GM19240 (cell line): ENCODE measurements at regions not wholly inside any gene's neighbourhood (a gene's known extent, or its start where the extent isn't known, plus 50 kb on each side); places are given as distances from the start of the nearest gene placed in this dataset.

Source experiments
- DNase-seq: peaks from one replicate; pipeline ENCODE4 v3.0.0; 2011; ENCODE audit warnings: low spot score; ENCODE audit not compliant: insufficient read length

GRCh38 chr2:137729305-137729704 is 235.0 kb upstream of the HNMT start:
- no peak for DNase-seq

DNA sequence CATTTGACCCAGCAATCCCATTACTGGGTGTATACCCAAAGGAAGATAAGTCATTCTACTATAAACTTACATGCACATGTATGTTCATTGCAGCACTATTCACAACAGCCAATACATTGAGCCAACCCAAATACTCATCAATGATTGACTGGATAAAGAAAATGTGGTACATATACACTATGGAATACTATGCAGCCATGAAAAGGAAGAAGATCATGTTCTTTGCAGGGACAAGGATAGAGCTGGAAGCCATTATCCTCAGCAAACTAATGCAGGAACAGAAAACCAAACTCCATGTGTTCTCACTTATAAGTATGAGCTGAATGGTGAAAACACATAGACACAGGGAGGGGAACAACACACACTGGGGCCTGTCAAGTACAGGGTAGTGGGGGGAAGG is 226.7 kb upstream of the HNMT start:
- DNase-seq, result no peak

DNA sequence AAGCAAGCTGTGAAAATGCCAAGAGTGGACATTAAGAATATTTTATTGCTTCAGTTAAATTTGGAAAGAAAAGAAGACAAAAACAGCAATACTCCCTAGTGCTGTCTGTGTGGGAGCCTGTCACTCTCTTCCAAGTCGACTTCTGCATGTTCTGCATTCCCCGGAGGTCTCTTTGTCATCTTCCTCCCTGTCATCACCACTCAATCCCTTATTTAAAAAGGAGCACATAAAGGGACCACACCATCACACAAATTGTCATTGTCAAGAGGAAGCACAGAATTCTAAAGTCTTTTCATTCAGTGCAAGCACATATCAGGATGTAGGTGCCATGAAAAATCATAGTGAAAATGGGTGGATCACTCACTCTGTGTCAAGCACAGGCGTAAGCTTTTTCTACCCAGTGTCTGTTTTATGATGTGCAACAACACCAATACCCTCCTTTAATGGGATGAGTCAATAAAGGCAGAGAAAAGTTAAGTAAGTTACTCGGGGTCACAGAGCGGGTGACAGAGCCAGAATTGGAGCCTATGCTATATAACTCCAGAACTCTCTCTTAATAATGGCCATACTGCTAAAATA is 222.4 kb upstream of the HNMT start:
- DNase-seq, result no peak

GRCh38 chr2:137747509-137747908 is 216.8 kb upstream of the HNMT start:
- DNase-seq, result no peak

DNA sequence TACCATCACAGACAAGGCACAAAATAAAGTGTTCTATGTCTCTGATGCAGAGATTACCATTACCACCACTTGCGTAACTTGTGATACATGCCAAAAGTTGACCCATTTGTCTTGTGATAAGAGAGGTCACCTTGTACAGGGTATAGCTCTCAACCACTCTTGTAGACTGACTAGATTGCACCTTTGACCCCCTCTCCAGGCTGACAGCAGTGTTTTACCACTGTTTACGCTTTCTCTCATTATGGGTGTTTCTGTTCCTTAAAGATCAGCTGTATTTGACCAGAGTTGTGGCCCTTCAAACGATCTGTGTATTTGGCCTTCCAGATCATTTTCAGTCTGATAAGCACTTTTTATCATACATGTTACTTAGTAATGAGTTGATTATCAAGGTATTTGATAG is 215.7 kb upstream of the HNMT start:
- DNase-seq, result no peak

GRCh38 chr2:137764646-137765045 is 199.6 kb upstream of the HNMT start:
- DNase-seq, result no peak

- DNase-seq, result no peak
Measured at GRCh38 chr2:137769406-137769805, 194.9 kb upstream of the HNMT start.

DNA sequence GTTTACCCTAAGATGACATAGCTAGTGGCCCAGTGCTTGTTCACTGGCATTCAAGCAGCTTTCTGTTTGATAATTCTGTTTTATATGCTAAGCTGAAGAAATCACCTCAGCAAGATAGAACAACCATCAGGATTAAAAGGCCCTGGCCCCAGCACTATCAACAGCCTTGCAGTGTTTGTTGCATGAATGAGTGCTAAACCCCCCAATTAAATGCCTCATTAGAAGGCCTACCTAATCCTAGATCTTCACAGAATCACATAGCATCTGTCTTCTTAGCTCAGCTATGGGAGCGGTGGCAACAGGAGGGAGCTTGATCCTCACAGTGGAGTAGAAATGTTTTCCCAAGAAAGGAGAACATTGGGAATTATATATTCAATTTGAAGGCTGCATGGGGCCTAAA is 194.1 kb upstream of the HNMT start:
- no peak for DNase-seq

DNA sequence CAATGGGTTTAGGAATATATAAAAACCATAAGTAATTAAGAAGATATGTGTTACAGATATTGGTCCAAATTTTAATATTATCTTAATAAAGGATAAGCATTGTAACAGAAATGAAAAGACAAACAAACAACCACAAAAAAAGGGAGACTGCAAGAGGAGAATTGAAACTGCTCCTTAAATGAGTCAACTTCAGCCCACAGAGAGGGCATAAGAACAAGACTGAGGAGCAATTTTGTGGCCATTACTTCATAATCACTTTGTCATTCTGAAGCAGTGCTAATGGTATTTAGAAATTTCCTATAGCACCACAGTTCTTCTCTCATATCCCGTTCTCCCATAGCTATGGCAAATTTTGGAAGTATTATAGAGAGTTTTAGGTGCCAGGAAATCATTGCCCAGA is 193.2 kb upstream of the HNMT start:
- DNase-seq, result no peak

DNA sequence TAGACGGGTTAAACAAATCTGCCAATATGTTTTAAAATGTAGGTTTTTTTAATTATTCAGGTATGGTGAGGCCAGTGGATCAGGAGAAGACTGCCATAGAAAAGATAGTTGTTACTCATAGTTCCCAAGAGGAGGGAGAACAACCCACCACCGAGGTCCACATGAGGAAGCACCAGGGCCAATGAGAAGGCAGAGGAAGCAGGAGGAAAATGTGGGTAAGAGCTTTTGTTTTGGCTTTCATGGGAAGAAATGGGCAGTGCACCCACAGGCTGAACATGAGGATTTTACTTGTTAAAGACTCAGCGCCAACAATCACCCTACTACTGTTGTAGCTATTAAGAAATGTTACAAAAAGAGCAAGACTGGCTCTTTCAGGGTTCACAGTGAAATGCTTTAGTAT is 191.8 kb upstream of the HNMT start:
- no peak for DNase-seq

- no peak for DNase-seq
Measured at GRCh38 chr2:137775529-137775928, 188.7 kb upstream of the HNMT start.

DNA sequence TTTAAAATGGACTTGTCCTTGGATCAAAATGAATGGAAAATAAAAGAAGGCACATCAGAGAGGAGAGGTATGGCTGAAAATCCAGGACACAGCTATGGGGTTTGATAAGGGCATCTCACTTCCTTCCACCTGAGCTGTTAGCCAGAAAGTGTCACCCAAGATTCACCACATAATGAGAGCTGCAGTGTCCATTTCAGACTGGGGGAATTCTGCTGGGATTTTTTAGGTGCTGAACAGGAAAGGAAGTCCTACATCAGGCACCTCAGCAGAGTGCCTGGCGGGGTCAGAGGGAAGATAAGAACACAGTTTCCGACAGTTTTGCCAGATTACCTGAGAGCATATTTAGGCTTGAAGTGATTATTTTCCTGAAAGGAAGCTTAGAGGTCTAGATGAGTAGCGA is 187.6 kb upstream of the HNMT start:
- DNase-seq, result no peak

DNA sequence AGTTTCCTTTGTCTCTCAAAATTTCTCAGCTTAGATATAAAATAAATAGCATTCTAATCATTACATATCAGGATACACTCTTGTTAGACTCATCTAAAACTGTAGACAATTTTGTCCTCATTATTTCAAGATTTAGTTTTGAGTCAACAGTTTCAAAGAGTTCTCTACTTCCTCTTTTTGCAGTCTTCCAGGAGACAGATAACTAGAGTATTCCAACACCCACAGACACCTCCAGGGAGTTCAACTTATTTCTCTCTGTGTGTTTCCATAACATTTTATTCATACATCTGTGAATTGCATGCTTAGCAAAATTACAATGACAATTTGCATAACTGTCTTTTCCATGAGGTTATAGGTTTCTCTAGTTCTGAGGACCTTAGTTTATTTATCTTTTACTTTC is 166.6 kb upstream of the HNMT start:
- DNase-seq, result no peak

DNA sequence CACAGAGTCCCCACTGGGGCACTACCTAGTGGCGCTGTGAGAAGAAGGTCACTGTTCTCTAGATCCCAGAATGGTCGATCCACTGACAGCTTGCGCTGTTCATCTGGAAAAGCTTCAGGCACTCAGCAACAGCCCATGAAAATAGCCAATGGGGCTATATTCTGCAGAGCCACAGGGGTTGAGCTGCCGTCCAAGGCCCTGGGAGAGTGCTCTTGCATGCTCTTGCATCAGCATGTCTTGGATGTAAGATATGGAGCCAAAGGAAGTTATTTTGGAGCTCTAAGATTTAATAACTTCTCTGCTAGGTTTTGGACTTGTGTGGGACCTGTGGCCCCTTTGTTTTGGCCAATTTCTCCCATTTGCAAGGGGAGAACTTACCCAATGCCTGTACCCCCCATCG is 164.7 kb upstream of the HNMT start:
- DNase-seq, result no peak

DNA sequence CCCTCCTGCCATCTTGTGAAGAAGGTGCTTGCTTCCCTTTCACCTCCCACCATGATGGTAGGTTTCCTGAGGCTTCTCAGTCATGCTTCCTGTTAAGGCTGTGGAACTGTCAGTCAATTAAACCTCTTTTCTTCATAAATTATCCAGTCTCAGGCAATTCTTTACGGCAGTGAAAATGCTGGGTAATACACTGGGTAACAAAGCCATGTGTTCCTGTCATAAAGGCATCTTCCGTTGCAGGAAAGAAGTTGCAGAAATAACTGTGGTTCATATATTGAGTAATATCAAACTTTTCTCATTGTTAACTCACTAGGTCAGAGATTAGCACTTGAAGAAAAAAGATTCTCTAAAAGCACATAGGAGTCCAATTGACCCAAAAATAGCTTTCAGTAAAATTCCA is 163.9 kb upstream of the HNMT start:
- no peak for DNase-seq

DNA sequence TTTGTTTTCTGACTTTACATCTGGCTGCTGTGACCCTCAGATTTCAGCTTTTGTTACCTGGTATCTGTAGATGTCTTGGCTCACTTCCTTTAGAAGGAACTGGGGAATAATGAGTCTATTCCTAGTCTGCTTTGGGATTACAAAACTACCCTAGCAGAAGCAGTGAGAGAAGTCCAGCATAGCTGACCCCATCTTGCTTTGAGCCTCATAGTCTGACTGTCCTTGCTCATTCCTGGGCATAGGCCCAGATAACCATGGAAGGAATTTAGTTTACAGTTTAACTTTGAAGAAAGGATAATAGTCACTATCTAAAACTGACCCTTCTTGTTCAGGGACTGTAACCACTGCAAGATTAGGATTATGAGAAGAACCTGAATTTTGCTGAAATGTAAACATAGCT is 163.0 kb upstream of the HNMT start:
- no peak for DNase-seq

GRCh38 chr2:137802038-137802437 is 162.2 kb upstream of the HNMT start:
- no peak for DNase-seq

DNA sequence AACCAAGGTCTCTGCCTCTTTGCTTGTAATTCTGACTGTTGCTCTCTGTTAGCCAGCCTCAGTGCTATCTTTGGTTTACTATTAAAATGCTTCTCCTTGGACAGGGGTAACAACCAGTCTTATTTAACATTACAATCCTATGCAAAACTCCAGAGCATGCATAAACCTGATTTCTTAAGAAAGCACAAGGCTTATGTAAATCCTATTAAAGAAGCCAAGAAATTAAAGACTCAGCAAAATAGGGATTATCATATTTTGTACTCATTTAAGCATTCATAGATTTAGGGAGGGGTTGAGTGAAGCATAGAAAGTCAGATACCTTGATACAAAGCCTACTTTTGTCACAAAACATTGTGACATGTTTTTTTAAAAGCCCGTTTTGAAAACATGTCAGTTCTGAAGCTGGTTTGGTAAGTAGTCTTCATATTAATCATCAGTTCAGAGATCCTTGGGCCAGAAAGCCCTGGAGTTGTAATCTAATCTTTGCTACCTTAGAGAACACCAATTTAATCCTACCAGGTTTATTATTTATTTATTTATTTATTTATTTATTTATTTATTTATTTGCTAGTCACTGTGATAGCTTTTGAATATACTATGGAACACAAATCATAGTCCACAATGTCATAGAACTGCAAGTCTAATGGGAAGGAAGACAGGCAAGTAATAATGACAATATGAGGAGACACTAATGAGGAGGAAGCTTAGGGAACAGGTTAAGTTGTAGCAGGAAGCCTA is 158.0 kb upstream of the HNMT start:
- no peak for DNase-seq

- DNase-seq, result no peak
Measured at GRCh38 chr2:137809252-137809651, 155.0 kb upstream of the HNMT start.

DNA sequence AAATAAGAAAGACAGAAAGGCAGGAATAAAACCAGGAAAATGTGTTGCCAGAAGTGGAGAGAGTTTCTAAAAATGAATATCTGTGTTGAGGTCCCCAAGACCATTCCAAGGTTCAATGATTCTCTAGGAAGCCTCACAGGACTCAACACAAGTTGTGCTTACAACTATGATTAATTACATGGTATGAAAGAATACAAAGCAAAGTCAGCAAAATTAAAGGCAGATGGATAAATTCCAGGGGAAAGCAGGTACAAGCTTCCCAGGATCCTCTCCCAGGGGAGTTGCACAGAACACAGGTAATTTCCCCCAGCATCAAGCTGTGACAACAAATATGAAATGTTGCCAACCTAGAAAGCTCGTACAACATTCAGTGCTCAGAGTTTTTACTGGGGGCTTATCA is 154.4 kb upstream of the HNMT start:
- DNase-seq, result no peak

DNA sequence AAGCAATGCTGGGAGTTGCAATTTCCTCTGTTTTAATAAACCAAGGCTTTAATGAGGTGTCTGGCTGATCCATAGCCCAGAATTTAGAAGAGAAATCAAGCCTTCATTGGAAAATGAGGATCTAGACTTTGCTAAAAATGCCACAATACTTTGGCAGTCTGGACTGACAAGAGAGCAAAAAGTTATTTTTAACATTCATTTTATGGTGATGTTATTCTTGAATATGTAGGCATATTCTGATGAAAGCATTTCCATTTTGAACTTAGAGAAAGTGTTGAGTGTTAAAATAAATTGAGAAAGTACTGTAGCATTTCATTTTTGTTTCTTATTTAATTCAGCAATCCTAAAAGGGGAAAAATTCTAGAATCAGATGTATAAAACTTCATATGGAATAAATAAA is 151.8 kb upstream of the HNMT start:
- DNase-seq, result no peak

DNA sequence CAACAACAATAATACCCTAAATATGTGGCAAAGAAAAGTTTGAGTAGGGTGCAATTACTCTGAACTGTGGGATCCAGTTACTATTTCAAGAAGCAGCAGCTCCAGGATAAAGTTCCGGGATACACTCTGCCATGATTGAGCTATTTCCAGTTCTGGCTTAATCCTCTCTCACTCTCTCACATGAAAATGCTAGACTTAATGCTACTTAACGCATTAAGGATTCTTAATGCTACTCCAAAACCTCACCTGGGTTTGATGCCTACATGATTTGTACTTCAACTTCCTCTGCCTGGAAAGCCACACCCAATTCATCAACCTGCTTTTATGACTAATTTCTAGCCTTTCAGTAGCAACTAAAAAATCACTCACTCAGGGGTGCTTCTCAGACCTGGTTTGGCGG is 151.1 kb upstream of the HNMT start:
- DNase-seq, result no peak

- no peak for DNase-seq
Measured at GRCh38 chr2:137817058-137817457, 147.2 kb upstream of the HNMT start.

- DNase-seq, result no peak
Measured at GRCh38 chr2:137823196-137823595, 141.1 kb upstream of the HNMT start.
